ENCODE measurements at regions not wholly inside any gene's neighbourhood (a gene's known extent, or its start where the extent isn't known, plus 50 kb on each side); places are given as distances from the start of the nearest gene placed in this dataset.

- peak in 1 of 3 donors; percentile 14 for DNase-seq
Observed at GRCh38 chr1:221868593-221869303, 126.9 kb upstream of the DUSP10 start.

- no peak for DNase-seq
Observed at GRCh38 chr1:221867003-221867402, 125.1 kb upstream of the DUSP10 start.

DNA sequence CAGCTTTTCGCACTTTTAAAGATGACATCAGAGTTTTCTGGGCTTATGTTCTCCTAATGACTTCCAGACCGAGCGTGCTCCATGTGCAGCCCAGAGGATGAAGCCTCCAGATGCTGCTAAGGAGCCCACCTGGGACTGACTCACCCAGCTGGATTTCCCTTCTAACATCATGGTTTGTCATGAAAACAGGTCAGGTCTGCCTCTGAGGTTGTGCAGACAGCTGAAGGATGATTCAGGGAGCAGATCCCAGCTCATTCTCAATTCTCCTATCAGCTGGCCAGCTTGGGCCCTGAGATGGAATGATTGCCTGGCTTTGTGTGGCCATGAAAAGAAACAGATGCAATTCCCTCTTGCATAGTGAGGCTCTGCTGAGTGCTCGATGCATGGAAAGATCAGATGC lies 123.9 kb upstream of the DUSP10 start:
- DNase-seq: no peak

DNA sequence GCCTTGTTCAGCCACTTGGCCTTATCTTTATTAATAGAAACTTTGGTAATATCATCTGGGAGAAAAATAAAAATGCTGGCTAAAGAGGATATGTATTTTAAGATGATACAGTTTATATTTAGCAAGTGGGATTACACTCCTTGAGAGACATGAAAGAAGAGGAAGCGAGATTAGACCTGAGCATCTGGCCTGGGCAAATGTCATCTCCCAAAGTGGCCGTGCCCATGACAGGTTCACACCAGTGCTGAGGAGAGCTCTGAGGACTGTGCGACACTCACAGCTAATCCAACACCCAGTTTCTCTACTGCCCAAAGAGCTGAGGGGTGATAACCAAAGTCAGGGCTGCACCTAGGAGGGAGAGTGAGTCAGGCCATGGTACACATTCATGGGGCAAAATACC lies 121.7 kb upstream of the DUSP10 start:
- DNase-seq: no peak

DNA sequence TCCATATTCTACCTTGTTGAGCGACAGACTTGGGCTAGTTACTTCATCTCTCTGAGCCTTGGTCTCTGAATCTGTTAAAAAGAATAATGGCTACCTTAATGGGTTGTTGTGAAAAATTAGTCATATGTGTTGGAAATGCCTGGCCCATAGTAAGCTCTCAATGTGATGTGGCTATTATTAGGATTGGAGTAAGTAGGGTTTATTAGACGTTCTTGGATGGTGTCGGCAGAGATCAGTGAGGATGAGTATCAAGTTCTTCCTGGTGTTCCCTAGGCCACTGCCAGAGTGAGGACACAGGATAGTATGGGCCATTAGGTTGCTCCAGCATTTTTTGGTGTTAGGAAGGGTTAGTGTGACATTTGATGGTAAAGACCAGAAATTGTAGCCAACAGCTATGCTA lies 121.1 kb upstream of the DUSP10 start:
- no peak for DNase-seq

DNA sequence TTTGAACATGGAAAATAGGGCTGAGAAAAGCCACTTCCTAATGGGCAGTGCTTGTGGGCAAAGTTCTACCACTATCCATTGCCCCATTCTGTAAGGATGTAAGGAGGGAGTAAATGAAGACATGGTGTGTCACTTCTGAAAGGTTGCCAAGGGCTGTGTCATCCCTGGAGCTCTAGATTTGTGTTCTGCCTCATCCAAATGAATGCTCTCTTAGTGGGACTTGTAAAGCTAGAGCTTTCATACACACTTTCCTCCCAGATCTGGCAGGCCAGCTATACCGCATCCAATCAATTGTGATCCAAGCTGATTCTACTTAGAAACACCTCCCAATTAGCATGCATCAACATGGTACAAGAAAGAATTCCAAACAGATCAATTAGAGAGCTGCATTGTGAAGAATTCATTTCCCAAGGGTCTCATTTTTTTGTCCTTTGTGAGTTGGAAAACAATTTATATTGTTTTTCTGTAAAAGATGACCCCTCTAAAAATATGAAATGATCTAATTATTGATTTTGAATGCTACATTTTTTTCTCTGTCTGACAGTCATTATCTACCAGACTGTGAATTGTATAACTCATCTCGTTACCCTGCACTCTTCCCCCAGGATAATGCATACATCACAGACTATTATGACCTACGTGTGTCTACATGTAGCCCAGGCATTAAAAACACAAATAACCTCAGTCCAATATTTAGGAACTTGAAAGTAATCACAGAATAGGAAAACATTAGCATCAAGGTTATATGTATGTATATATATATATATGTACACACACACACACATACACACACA lies 117.1 kb upstream of the DUSP10 start:
- no peak for DNase-seq

DNA sequence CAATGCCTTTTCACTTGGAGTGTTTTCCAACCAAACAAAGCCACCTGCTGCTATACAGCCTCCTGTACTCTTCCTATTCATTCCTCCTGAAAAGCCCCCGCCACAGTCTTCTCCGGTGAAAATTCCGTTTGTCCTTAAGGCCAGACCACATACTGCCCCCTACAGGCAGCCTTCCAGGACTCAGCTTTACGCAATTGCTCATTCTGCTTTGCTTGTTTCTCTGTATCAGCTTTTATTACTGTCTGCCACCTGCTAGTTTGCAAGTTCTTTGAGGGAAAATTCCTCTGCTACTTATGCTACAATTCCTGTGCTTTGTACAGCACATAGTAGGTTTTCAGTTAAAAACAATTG lies 115.2 kb upstream of the DUSP10 start:
- peak in 1 of 3 donors; percentile 11 for DNase-seq

DNA sequence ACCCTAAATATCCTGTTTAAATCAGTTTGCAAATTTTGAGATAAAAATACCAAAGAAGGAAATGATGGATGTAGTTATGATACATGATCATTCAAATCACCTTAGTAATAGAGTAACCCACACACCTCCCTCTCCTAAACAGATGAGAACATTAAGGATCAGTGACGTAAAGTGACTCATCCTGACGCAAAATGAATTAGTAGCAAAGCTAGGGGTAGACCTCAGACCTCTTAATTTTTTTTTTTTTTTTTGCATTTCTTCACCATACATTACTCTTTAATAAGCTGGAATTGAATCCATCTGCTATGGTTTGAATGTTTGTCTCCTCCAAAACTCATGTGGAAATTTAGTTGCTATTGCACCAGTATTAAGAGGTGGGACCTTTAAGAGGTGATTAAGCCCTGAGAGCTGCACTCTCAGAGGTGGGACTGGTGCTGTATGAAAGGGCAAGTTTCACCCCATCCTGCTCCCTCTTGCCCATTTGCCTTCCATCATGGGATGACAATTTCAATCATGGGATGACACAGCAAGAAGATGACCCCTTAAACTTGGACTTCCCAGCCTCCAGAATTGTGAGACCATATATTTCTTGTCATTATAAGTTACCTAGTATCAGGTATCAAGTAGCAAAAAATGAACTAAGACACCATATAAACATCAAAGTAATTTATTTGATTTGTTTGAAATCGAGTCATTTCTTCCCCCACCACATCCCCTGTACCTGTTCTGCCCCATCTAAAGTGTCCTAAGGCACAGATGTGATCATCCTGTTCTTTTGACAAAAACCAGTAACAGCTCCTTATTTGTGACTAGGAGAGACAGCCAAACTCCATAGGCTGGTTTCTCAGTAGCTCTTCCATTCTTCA lies 114.6 kb upstream of the DUSP10 start:
- no peak for DNase-seq

GRCh38 chr1:221855156-221855555 lies 113.3 kb upstream of the DUSP10 start:
- no peak for DNase-seq

DNA sequence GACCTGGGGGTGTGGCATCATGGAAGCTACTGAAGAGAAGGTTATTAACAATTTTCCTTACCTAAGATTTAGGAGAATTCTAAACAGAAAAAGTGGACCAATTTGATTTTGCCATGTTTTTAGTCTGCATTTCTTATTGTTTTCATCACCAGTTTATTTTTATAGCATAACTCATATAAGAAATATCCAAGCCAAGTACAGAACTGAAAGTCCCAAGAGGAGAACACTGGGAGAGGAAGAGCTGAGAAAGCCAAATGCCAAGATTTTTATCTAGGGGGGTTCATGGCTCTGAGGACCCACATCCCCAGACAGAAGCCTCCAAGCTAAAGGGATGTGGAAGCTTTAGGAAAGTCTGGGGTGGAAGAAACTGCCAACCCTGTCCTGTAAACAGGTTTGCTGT lies 109.4 kb upstream of the DUSP10 start:
- no peak for DNase-seq

GRCh38 chr1:221850470-221851187 lies 108.7 kb upstream of the DUSP10 start:
- no peak for DNase-seq

DNA sequence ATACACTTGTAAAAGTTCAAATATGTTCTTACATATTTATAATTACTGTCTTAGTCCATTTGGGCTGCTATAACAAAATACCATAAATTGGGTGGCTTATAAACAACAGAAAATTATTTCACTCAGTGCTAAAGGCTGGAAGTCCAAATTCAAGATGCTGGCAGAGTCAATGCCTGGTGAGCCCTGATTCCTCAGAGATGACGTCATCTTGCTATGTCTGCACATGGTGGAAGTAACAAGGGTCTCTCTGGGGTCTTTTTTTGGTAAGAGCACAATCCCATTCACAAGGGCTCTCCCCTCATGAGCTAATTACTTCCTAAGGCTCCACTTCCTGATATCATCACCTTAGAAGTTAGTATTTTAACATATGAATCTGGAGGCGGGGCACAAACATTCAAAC lies 108.0 kb upstream of the DUSP10 start:
- DNase-seq: no peak

DNA sequence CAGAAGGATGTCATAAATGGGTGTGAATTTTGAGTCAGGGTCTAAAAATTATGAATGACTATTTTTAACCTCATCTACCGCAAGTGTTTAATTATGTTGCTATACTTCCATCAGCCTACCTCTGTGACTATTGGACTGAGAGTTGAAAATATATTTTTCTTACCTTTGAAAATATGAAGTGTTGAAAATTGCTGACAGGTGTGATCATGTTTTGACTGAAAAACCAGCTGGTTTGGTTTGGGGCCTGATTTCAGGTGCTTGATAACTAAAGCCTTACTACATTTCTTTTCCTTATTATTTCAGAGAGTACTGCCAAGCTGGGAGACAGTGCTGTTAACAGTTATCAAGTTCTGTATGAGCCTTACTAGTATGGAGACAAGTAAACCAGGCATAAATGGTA lies 107.2 kb upstream of the DUSP10 start:
- DNase-seq: no peak

- DNase-seq: no peak
Observed at GRCh38 chr1:221847676-221848075, 105.8 kb upstream of the DUSP10 start.

GRCh38 chr1:221845650-221846371 lies 103.9 kb upstream of the DUSP10 start:
- DNase-seq: no peak

GRCh38 chr1:221841983-221842335 lies 100.1 kb upstream of the DUSP10 start:
- DNase-seq: no peak

GRCh38 chr1:221841251-221841982 lies 99.5 kb upstream of the DUSP10 start:
- peak; percentile 18 to 49 (median 37) for DNase-seq

DNA sequence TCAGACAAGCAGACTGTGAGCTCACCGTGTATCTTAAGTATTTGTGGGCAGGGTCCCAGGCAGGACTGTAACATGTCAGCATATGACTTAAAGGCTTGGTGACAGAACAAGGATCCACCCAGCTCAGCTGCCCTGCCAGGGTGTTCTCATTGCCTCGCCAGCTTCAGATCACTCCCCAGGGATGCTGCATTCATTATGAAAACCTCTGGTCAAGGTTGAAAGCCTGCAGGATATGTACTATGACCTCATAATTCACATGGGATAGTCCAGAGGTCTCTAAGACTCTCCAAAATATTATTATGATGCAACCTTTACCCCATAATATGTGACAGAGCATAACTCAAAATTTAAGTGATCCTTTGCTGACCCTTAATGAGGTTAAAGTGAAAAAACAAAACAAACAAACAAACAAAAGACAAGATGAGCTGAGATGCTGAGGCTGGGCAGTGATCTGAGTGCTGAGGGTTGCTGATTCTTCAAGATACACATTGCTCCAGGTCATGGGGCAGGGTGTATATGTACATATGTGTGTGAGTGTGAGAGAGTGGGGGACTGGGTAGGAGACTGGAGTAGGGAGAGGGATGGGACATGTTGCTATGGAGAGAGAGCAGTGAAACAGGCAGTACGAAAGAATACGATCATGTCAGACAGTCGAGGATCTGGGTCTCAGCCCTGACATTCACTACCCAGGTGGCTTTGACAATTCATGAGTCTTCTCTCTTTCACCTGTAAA lies 98.8 kb upstream of the DUSP10 start:
- peak in 2 of 3 donors; percentile 7 to 22 for DNase-seq

GRCh38 chr1:221839782-221840395 lies 98.0 kb upstream of the DUSP10 start:
- DNase-seq: peak; percentile 87 to 93 (median 89)

DNA sequence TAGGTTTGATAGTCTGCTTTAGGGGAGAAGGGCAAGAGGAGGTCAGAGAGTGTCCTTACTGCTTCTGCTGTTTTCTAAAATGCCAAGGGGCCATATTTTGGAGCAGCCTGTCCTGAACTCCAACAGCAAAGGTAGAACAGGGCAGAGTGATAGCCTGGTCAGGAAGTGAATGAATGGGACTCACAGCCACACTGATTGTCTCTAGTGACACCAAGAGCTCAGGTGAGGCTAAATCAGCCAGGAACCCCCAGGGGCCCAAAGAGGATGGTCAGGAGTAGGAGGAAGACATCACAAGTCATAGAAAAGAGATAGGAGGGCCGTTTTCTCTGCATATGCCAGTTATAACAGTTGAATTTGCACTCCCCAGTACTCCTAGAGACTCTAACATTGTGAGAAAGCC lies 97.4 kb upstream of the DUSP10 start:
- DNase-seq: no peak

Measured in suppressor macrophage treated with lipopolysaccharide for 1 hour (primary cell).